ENCODE measurements at regions not wholly inside any gene's neighbourhood (a gene's known extent, or its start where the extent isn't known, plus 50 kb on each side); places are given as distances from the start of the nearest gene placed in this dataset.

- Histone ChIP-seq H3K4me1 (ENCODE audit: insufficient read depth, low read length) (no peaks in the 10 kb centered on the region), H3K79me2 (ENCODE audit: insufficient read depth, low read length) (no peaks in the 10 kb centered on the region), H2AFZ (ENCODE audit: low read depth, low read length) (no peak overlapping the region), H3K9me3 (ENCODE audit: insufficient read depth, low read length, severe bottlenecking) (no peaks in the 10 kb centered on the region), H3K36me3 (ENCODE audit: insufficient read depth, low read length) (no peaks in the 10 kb centered on the region), H3K27ac (ENCODE audit: low read length) (no peak overlapping the region), H3K9ac (ENCODE audit: low read depth, low read length) (no peak overlapping the region), H3K27me3 (ENCODE audit: insufficient read depth, low read length, poor library complexity) (peaks cover 14% of the 10 kb centered on the region), H3K4me2 (ENCODE audit: insufficient read depth, low read length) (no peak overlapping the region), H4K20me1 (ENCODE audit: insufficient read depth, low read length) (no peaks in the 10 kb centered on the region), H3K4me3 (ENCODE audit: low read depth in 1 of 2, low read length in 2 of 2) (no peak overlapping the region)
- DNase-seq (no peak), ATAC-seq (ENCODE audit: insufficient read depth, low read depth) (no peak)
- no peak for TF ChIP-seq CTCF (IDR thresholded peaks at IDR 0.05; ENCODE audit: borderline replicate concordance, extremely low read depth, low read length, poor library complexity, severe bottlenecking)
These were observed 104.0 kb downstream of the VEGFA start for GRCh38 chr6:43873806-43874714.

DNA sequence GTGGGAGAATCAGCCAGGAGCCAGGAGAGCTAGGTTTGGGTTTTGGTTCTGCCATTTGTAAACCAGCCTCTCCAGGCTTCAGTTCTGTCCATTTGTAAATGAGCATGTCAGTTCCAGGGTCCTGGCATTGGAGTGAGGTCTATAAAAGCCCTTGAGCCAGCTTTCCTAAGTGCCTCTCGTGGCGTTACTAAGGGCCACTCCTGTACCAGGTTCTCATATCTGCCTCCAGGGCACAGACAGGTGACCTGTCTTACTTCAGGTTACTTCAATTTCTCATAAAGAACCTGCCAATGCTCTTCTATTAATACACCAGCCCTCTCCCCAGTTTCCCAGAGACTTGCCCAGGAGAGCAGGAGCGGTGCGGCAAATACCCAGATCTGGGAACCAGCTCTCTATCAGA lies 101.9 kb downstream of the VEGFA start:
- H2AFZ ChIP-seq (ENCODE audit: low read depth, low read length), result no peak overlapping the region
- TF ChIP-seq CTCF (IDR thresholded peaks at IDR 0.05; ENCODE audit: borderline replicate concordance, extremely low read depth, low read length, poor library complexity, severe bottlenecking) (no peak), EZH2 (IDR thresholded peaks at IDR 0.05; ENCODE audit: borderline replicate concordance, low read depth, low read length, severe bottlenecking) (no peak)
- no peaks in the 10 kb centered on the region for H3K36me3 ChIP-seq (ENCODE audit: insufficient read depth, low read length)
- ATAC-seq (ENCODE audit: insufficient read depth, low read depth) (no peak), DNase-seq (no peak)
- H4K20me1 ChIP-seq (ENCODE audit: insufficient read depth, low read length), result no peaks in the 10 kb centered on the region
- H3K4me2 ChIP-seq (ENCODE audit: insufficient read depth, low read length), result no peak overlapping the region
- H3K27ac ChIP-seq (ENCODE audit: low read length), result no peak overlapping the region
- H3K27me3 ChIP-seq (ENCODE audit: insufficient read depth, low read length, poor library complexity), result peaks cover 18% of the 10 kb centered on the region
- no peak overlapping the region for H3K4me3 ChIP-seq (ENCODE audit: low read depth in 1 of 2, low read length in 2 of 2)
- no peaks in the 10 kb centered on the region for H3K79me2 ChIP-seq (ENCODE audit: insufficient read depth, low read length)
- H3K9ac ChIP-seq (ENCODE audit: low read depth, low read length), result no peak overlapping the region
- no peaks in the 10 kb centered on the region for H3K9me3 ChIP-seq (ENCODE audit: insufficient read depth, low read length, severe bottlenecking)
- H3K4me1 ChIP-seq (ENCODE audit: insufficient read depth, low read length), result no peaks in the 10 kb centered on the region

- H2AFZ ChIP-seq (ENCODE audit: low read depth, low read length), result no peak overlapping the region
- no peak overlapping the region for H3K27ac ChIP-seq (ENCODE audit: low read length)
- H3K79me2 ChIP-seq (ENCODE audit: insufficient read depth, low read length), result no peaks in the 10 kb centered on the region
- no peaks in the 10 kb centered on the region for H3K4me1 ChIP-seq (ENCODE audit: insufficient read depth, low read length)
- H3K9ac ChIP-seq (ENCODE audit: low read depth, low read length), result no peak overlapping the region
- ATAC-seq (ENCODE audit: insufficient read depth, low read depth) (no peak), DNase-seq (no peak)
- TF ChIP-seq EZH2 (IDR thresholded peaks at IDR 0.05; ENCODE audit: borderline replicate concordance, low read depth, low read length, severe bottlenecking) (no peak), CTCF (IDR thresholded peaks at IDR 0.05; ENCODE audit: borderline replicate concordance, extremely low read depth, low read length, poor library complexity, severe bottlenecking) (no peak)
- H3K4me3 ChIP-seq (ENCODE audit: low read depth in 1 of 2, low read length in 2 of 2), result no peak overlapping the region
- H3K36me3 ChIP-seq (ENCODE audit: insufficient read depth, low read length), result no peaks in the 10 kb centered on the region
- H3K27me3 ChIP-seq (ENCODE audit: insufficient read depth, low read length, poor library complexity), result peaks cover 18% of the 10 kb centered on the region
- no peaks in the 10 kb centered on the region for H3K9me3 ChIP-seq (ENCODE audit: insufficient read depth, low read length, severe bottlenecking)
- H4K20me1 ChIP-seq (ENCODE audit: insufficient read depth, low read length), result no peaks in the 10 kb centered on the region
- no peak overlapping the region for H3K4me2 ChIP-seq (ENCODE audit: insufficient read depth, low read length)
These were observed 101.3 kb downstream of the VEGFA start for GRCh38 chr6:43871284-43871683.

Data from DND-41 (cell line).